ENCODE measurements at regions not wholly inside any gene's neighbourhood (a gene's known extent, or its start where the extent isn't known, plus 50 kb on each side); places are given as distances from the start of the nearest gene placed in this dataset.

- no peak for TF ChIP-seq CTCF (IDR thresholded peaks at IDR 0.05)
- no peak for TF ChIP-seq POLR2A (IDR thresholded peaks at IDR 0.05)
Observed at GRCh38 chr4:145337391-145337790, 144.3 kb upstream of the SMAD1 start.
